HG03354 (cell line): ENCODE measurements at regions not wholly inside any gene's neighbourhood (a gene's known extent, or its start where the extent isn't known, plus 50 kb on each side); places are given as distances from the start of the nearest gene placed in this dataset.
"Not testable (repeated sequence)": the region's sequence is repeated elsewhere in the genome, so short reads cannot be mapped to it uniquely, and the experiment has no call there.

Experiments used
- ATAC-seq: cut with Tn5 transposase; IDR thresholded peaks from one replicate; pipeline ENCODE4 v1.9.1; 2021; ENCODE audit warnings: mild to moderate bottlenecking; ENCODE audit not compliant: unreplicated experiment, poor library complexity, severe bottlenecking

- no peak for ATAC-seq
These were observed 107.2 kb upstream of the TRIM24 start for GRCh38 chr7:138352570-138353461.

GRCh38 chr7:138354066-138354465, 106.0 kb upstream of the TRIM24 start:
- no peak for ATAC-seq

DNA sequence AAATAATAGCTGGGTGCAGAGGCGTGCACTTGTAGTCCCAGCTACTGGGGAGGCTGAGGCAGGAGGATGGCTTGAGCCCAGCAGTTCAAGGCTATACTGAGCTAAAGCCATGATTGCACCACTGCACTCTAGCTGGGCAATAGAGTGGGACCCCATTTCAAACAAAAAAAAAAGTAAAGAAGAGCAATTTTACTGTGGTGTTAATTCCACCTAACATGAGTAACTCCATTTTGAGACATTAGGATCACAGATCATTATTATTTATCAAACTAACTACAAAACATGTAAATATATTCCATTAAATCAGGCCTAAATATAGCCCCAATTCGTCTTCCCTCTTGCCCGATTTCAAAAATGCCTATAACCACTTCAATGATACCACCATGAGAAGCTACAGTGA, 104.8 kb upstream of the TRIM24 start:
- ATAC-seq: no peak

DNA sequence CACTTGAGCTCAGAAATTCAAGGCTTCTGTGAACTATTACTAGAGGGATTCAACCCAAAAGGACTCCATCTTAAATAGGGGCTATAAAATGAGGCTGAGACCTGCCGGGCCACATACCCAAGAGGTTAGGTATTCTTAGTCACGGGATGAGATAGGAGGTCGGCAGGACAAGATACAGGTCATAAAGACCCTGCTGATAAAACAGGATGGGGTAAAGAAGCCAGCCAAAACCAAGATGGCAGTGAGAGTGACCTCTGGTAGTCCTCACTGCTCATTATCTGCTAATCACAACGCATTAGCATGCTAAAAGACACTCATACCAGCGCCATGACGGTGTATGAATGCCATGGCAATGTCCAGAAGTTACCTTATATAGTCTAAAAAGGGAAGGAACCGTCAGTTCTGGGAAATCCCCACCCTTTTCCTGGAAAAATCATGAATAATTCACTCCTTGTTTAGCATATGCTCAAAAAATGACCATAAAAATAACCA, 101.2 kb upstream of the TRIM24 start:
- no peak for ATAC-seq

- ATAC-seq: no peak
These were observed 100.0 kb upstream of the TRIM24 start for GRCh38 chr7:138359870-138360559.

DNA sequence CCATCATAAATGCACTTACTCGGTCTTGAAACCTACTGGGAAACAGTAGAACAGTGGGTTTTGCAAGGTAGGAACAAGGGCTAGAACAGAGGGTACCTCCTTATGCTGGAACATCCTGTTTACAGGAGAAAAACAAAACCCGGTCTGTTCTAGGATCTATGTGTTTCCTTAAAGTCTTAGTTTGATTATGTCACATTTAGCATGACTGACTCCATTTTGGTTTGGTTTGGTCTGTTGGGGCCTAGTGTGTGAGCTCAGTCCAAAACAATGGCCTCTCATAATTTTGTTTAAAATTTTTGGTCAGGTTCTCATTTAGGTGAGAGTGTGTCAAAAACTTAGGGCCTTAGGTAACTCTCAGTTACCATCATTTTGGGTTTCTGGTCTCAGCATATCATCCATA, 96.3 kb upstream of the TRIM24 start:
- ATAC-seq: no peak

GRCh38 chr7:138366137-138366536, 93.9 kb upstream of the TRIM24 start:
- ATAC-seq: not testable (repeated sequence)

GRCh38 chr7:138366676-138367075, 93.4 kb upstream of the TRIM24 start:
- ATAC-seq: not testable (repeated sequence)

- ATAC-seq: no peak
These were observed 90.3 kb upstream of the TRIM24 start for GRCh38 chr7:138369797-138370196.

- no peak for ATAC-seq
These were observed 89.1 kb upstream of the TRIM24 start for GRCh38 chr7:138370956-138371355.

- no peak for ATAC-seq
These were observed 85.9 kb upstream of the TRIM24 start for GRCh38 chr7:138374119-138374693.

DNA sequence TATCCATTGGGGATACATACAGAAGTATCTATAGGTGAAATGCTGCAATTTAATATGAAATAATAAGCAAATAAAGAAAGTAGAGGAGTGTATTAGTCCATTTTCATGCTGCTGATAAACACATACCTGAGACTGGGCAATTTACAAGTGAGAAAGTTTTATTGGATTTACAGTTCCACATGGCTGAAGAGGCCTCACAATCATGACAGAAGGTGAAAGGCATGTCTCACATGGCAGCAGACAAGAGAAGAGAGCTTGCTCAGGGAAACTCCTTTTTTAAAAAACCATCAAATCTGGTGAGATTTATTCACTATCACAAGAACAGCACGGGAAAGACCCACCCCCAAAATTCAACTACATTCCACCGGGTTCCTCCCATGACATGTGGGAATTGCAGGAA, 82.8 kb upstream of the TRIM24 start:
- ATAC-seq: no peak

DNA sequence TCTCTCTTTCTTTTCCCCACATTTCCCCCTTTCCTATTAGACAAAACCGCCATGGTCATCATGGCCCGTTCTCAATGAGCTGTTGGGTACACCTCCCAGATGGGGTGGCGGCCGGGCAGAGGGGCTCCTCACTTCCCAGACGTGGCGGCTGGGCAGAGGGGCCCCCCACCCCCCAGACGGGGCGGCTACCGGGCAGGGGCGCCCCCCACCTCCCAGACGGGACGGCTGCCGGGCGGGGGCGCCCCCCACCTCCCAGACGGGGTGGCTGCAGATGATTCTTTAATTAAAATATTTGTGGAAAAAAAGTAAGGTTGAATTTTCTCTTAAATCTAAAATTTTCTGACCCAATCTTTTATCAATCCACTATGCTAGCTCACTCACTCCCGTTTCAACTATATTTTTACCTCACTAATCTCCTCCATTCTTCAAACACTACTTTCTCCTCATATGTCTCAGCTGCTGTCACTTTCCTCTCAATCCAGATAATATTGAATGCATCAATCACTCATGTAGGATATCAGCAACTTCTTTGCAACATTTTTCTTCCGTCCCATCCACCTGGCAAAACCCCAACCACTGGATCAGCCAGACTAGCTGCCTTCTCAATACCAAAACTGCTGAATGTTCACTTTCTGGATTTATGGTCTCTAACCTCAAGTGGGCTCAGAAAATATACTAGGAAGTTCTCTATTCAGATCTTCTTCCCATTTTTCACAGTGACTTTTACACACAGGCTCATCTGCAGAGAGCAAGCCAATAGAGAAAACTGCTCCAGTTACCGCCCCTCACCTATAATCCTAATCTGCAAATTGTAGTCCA, 81.1 kb upstream of the TRIM24 start:
- no peak for ATAC-seq

DNA sequence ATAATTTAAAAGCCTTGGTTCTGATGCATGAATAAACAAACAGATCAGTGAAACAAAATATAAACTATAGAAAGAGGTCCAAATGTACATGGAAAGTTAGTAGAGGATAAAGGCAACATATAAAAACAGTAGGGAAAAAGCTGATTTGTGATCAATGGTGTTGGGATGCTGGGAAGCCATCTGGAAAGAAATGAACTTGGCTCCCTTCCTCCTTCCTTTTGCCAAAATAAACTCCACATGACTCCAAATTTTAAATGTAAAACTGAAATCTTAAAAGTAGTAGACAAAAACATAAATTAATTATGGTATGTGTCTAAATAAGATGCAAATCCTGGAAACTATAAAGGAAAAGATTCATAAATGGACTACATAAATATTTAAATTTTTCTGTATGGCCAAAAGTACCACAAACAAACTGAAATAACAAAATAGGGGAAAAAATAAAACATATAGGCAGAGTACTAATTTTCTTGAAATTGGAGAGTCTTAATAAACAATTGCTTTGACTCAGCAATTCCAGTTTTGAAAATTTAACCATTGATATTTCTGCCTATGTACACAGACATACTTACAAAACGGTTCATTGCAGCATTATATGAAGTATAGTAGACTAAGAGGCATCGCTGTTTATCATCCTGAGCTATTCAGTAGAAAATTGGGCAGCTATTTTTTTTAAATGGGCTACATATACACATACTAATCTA, 77.0 kb upstream of the TRIM24 start:
- no peak for ATAC-seq

DNA sequence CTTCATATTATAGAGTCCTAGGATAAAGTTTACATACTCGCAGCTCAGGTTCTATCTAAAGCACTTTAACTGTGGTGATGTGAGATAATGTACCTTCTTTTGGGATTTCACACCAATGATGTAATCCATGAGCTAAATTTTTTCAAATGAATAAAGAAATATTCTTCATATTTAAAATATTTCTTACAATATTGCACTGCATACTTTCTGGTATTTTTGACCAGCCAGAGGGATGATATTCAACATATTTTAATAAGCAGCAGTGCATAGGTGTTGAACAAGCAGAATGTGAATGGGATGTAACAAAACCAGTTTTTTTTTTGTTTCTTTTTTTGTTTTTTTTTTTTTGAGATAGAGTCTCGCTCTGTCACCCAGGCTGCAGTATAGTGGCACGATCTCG, 73.2 kb upstream of the TRIM24 start:
- no peak for ATAC-seq

DNA sequence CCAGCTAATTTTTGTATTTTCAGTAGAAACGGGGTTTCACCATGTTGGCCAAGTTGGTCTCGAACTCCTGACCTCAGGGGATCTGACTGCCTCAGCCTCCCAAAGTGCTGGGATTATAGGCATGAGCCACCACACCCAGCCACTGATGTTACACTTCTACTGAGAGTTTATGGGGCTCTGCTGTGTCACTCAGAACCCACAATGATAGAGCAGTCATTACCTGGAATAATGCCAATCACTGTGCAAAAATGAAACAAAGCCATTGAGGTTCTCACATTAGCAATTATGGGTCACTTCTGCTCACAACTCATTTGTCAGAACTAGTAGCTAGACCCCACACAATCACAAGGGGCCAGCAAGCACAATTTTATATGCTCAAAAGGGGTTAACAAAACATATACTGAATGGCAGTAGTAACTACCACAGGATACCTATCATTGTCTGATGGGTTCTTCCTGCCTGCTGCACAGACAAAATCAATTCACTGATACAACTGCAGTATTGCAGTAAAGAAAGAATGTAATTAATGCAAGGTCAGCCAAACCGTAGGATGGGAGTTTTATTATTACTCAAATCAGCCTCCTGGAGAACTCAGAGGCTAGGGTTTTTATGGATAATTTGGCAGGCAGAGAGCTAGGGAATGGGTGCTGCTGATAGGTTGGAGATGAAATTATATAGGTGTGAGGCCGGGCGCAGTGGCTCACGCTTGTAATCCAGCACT, 72.1 kb upstream of the TRIM24 start:
- no peak for ATAC-seq

GRCh38 chr7:138388673-138389491, 71.2 kb upstream of the TRIM24 start:
- ATAC-seq: no peak

- ATAC-seq: no peak
These were observed 64.3 kb upstream of the TRIM24 start for GRCh38 chr7:138395763-138396162.
